Muscle of leg (tissue), 3 donors: ENCODE measurements at regions not wholly inside any gene's neighbourhood (a gene's known extent, or its start where the extent isn't known, plus 50 kb on each side); places are given as distances from the start of the nearest gene placed in this dataset.

ENCODE experiments used
- DNase-seq: peaks from one replicate; pipeline ENCODE4 v3.0.0; 2013
- H3K27ac ChIP-seq: one replicate; pipeline ENCODE4 v1.5.1; 2013; ENCODE audit warnings: mild to moderate bottlenecking, low read length, control low read depth
- H3K27me3 ChIP-seq: one replicate; pipeline ENCODE4 v1.6.1; 2013; ENCODE audit warnings: low read length; ENCODE audit not compliant: control insufficient read depth, insufficient read depth
- H3K36me3 ChIP-seq: one replicate; pipeline ENCODE4 v1.6.1; 2013; ENCODE audit warnings: low read length; ENCODE audit not compliant: control insufficient read depth, insufficient read depth
- H3K4me1 ChIP-seq: one replicate; pipeline ENCODE4 v1.6.1; 2013; ENCODE audit warnings: low read length; ENCODE audit not compliant: control insufficient read depth, insufficient read depth
- H3K4me3 ChIP-seq: one replicate; pipeline ENCODE4 v1.5.1; 2013; ENCODE audit warnings: low read length, control low read depth
- H3K9me3 ChIP-seq: replicated peaks from 2 replicates; pipeline ENCODE4 v1.6.1; 2013; ENCODE audit warnings: low read depth, low read length; ENCODE audit not compliant: control insufficient read depth
- WGBS: methylation state at CpG from one replicate; pipeline ENCODE4 v1.1.5; 2013; ENCODE audit warnings: missing lambda C conversion rate; ENCODE audit not compliant: insufficient coverage; 5-methylcytosine and 5-hydroxymethylcytosine counted together

DNA sequence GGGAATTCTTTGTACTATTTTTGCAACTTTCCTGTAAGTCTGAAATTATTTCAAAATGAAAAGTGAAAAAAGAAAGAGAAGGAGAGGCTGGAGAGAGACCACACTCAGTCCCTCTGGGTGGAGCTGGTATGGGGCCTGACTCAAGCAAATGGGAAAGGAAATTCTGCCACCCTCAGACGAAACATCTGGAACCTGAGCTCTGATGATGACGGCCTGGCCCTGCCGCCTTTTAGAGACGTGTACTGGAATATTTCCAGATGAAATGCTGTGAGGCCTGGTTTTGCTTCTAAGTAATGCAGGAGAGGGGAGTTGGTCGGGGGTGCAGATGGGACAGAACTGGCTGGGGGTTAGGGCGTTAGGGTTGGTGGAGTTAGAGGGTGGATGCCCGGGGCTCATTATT lies 57.4 kb upstream of the GLI2 start:
- H3K4me1 ChIP-seq: peaks cover 21% of the 10 kb centered on the region
- no peaks in the 10 kb centered on the region for H3K36me3 ChIP-seq
- no peak overlapping the region for H3K27ac ChIP-seq
- H3K4me3 ChIP-seq: no peak overlapping the region
- H3K27me3 ChIP-seq: peaks cover 33% of the 10 kb centered on the region
- H3K9me3 ChIP-seq: no peaks in the 10 kb centered on the region
- 54% methylated on average over 3 of the region's 7 CpGs for WGBS
- peak; percentile 51 for DNase-seq

DNA sequence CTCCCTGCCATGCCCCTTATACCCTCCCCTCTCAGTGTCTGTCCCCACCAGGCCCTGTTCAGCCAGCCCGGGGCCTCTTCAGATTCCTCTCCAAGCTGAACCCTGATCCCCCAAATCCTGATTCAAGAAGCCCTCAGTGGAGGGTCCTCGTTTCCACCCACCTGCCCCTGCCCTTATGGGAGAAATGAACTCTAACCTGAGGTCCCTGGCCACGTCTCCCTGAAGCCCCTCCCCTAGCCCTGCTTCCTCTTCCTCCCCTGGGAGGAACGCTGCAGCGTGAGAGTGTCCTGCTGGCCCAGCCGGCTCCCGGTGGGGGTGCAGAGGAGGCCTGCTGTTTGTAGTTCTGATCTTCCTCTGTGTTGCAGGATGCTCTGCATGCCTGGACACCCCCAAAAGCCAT lies 56.7 kb upstream of the GLI2 start:
- peaks cover 20% of the 10 kb centered on the region for H3K4me1 ChIP-seq
- H3K27me3 ChIP-seq: peaks cover 33% of the 10 kb centered on the region
- H3K9me3 ChIP-seq: no peaks in the 10 kb centered on the region
- H3K36me3 ChIP-seq: no peaks in the 10 kb centered on the region
- DNase-seq: no peak
- 65% methylated on average over 3 of the region's 7 CpGs for WGBS
- no peak overlapping the region for H3K27ac ChIP-seq
- no peak overlapping the region for H3K4me3 ChIP-seq

DNA sequence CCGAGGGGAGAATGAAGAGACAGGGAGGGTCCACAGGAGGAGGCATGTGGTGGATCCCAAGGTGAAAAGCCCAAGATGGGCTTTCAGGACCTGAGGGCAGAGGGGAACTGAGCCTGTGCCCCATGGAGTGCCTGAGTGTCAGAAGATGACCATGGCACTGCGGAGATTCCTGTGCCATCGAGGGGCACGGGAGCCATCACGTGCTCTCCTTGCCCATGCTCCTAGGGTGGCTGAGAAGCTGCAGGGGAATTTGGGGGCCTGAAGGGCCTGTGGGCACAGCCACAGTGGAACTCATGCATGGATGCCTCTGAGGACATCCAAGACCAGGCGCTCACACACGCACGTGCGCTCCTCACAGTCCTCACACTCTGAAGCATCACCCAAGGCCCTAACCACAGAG lies 56.1 kb upstream of the GLI2 start:
- no peak overlapping the region for H3K4me3 ChIP-seq
- WGBS: 95% methylated on average over 7 of the region's 9 CpGs

DNA sequence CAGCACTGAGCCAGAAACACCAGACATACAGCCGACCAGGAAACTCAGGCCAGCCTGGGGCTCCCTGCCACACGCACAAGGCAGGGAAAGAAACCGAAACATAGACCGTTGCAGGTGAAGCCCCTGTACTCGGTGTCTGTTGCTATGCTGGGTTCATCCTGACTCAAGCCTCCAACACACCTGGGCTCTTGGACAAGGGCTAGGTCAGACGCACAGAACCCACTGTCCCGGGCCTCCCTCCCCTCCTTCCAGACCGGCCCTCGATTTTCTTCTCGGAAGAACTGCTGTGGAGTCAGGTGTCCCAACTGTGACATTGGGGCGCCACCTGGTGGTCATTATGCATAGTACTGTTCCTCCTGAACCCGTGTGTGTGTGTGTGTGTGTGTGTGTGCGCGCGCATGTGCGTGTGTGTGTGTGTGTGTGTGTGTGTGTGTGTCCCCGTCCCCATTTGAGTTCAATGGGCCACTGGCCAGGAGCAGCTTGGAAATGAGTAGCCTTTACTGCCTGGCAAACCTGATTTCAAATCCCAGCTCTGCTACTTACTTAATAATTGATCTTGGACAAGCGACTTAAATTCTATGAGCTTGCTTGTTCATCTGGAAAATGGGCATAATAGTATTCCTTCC lies 55.4 kb upstream of the GLI2 start:
- Histone ChIP-seq H3K27ac (no peak overlapping the region), H3K36me3 (no peaks in the 10 kb centered on the region), H3K9me3 (no peaks in the 10 kb centered on the region), H3K27me3 (peaks cover 28% of the 10 kb centered on the region), H3K4me3 (no peak overlapping the region), H3K4me1 (peaks cover 19% of the 10 kb centered on the region)
- WGBS: 36% methylated on average over 7 of the region's 18 CpGs
- peak; percentile 92 for DNase-seq

More for the DNA sequence above, 56.1 kb upstream of the GLI2 start:
- H3K27me3 ChIP-seq: peaks cover 31% of the 10 kb centered on the region
- no peaks in the 10 kb centered on the region for H3K36me3 ChIP-seq
- H3K9me3 ChIP-seq: no peaks in the 10 kb centered on the region
- H3K27ac ChIP-seq: no peak overlapping the region
- no peak for DNase-seq
- peaks cover 17% of the 10 kb centered on the region for H3K4me1 ChIP-seq

DNA sequence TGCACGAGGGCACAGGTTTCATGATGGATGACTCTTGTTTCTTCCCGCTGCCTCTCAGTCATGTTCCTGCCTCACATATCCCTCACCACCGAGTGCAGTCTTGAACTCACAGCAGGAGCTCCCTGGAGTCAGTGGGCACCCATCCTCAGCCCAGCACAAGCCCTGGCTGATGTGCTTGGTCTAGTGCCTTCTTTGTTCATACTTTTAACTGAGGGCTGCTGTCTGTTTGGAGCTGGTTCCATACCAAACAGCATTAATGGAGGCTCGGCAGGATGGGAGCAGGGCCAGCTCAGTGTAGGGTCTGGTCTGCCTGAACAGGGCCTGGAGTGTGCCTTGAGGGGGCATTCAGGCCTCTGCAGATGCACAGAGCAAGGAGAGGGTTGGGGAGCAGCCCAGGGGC lies 54.5 kb upstream of the GLI2 start:
- Histone ChIP-seq H3K36me3 (no peaks in the 10 kb centered on the region), H3K27ac (no peak overlapping the region), H3K4me3 (no peak overlapping the region), H3K9me3 (no peaks in the 10 kb centered on the region), H3K27me3 (peaks cover 29% of the 10 kb centered on the region), H3K4me1 (peaks cover 22% of the 10 kb centered on the region)
- 43% methylated on average over 3 of the region's 4 CpGs for WGBS
- no peak for DNase-seq

- Histone ChIP-seq H3K4me1 (peaks cover 22% of the 10 kb centered on the region), H3K27me3 (peaks cover 29% of the 10 kb centered on the region), H3K36me3 (no peaks in the 10 kb centered on the region), H3K27ac (no peak overlapping the region), H3K4me3 (no peak overlapping the region), H3K9me3 (no peaks in the 10 kb centered on the region)
- WGBS: 90% methylated on average over 7 of the region's 11 CpGs
- no peak for DNase-seq
Measured at GRCh38 chr2:120681696-120682288, 53.9 kb upstream of the GLI2 start.

DNA sequence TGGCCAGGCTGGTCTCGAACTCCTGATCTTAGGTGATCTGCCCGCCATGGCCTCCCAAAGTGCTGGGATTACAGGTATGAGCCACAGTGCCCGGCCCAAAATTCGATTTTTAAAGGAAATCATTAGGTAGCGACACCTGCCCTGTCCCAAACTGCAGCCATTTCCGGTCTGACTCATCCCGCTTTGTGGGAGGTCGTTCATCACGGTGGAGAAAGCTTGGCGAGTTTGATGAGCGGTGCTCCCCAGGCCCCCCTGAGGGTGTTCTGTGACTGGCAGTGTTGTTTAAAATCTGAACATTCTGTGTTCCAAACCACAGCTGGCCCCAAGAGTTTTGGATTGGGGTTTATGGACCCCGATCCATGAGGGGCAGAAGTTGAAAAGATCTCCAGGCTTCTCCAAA lies 53.0 kb upstream of the GLI2 start:
- Histone ChIP-seq H3K27me3 (peaks cover 27% of the 10 kb centered on the region), H3K36me3 (no peaks in the 10 kb centered on the region), H3K4me1 (peaks cover 22% of the 10 kb centered on the region), H3K9me3 (no peaks in the 10 kb centered on the region), H3K27ac (no peak overlapping the region), H3K4me3 (no peak overlapping the region)
- WGBS: 76% methylated on average over 9 of the region's 12 CpGs
- no peak for DNase-seq

GRCh38 chr2:120683081-120683480 lies 52.6 kb upstream of the GLI2 start:
- H3K4me3 ChIP-seq: no peak overlapping the region
- no peaks in the 10 kb centered on the region for H3K9me3 ChIP-seq
- H3K27ac ChIP-seq: no peak overlapping the region
- H3K36me3 ChIP-seq: no peaks in the 10 kb centered on the region
- peaks cover 27% of the 10 kb centered on the region for H3K27me3 ChIP-seq
- H3K4me1 ChIP-seq: peaks cover 22% of the 10 kb centered on the region
- no peak for DNase-seq
- 47% methylated on average over 3 of the region's 6 CpGs for WGBS

DNA sequence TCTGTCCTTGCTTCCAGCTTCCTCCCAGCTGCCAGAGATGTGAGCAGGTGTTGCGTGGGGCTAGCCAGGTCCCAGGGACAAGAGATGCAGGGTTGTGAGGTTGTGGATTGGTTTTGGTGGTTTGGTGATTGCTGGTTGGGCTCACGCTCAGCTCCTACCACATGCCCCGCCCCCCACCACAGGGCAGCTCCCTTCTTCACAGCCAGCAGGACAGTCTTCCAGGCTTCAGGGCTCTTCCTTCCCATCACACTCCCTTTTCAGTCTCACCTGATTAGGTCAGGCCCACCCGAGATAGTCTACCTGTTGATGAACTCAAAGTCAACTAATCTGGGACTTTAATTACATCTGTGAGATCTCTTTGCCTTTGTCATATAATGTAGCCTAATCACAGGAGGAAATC lies 52.0 kb upstream of the GLI2 start:
- no peak for DNase-seq
- H3K27me3 ChIP-seq: peaks cover 27% of the 10 kb centered on the region
- no CpG with 5 or more reads among the region's 4 CpGs for WGBS

DNA sequence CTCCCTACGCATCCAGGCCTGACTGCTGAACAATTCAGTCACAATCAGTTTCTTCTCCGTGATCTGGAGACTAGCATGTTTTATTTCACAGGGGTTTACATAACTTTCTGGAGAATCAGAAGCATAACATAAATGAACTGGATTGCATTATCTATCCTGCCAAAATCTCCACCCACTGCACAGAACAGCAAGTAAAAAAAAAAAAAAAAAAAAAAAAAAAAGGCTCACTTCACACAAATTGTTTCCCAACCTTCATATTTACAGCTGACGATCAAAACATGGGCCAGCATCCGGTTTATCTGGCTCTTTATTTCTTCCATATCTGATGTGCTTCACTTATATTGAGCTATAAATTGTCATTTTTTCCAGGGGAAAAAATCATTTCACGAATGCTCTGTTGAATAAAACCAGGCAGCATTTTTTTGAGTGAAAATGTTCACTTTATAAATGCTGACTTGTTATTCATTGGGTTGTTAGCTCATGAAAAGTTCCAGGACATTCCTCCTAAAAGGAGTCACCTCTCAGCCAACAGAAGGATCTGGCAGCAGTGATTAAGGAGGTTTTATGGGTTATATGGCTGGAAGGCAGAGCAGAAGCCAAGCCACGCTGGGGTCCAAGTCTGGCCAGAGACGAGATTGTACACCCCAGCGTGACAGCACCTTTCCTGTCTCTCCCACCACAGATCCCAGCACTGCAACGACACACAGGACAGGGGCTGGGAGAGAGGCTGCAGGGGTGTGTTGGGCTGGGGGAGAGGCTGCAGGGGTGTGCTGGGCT lies 51.2 kb upstream of the GLI2 start:
- DNase-seq: peak; percentile 85

More for the DNA sequence above, 52.0 kb upstream of the GLI2 start:
- Histone ChIP-seq H3K4me1 (peaks cover 18% of the 10 kb centered on the region), H3K27ac (peak overlapping the region; percentile 67), H3K4me3 (no peak overlapping the region), H3K9me3 (no peaks in the 10 kb centered on the region), H3K36me3 (no peaks in the 10 kb centered on the region)

More for the DNA sequence above, 51.2 kb upstream of the GLI2 start:
- WGBS: 36% methylated on average over 3 of the region's 9 CpGs
- Histone ChIP-seq H3K27ac (peak overlapping the region; percentile 67), H3K4me1 (peaks cover 18% of the 10 kb centered on the region), H3K9me3 (no peaks in the 10 kb centered on the region), H3K4me3 (no peak overlapping the region), H3K36me3 (no peaks in the 10 kb centered on the region), H3K27me3 (peaks cover 27% of the 10 kb centered on the region)
